ENCODE measurements at regions not wholly inside any gene's neighbourhood (a gene's known extent, or its start where the extent isn't known, plus 50 kb on each side); places are given as distances from the start of the nearest gene placed in this dataset.

GRCh38 chr13:88648598-88649373 lies 977.6 kb downstream of the SLITRK5 start (continued):
- TF ChIP-seq JUNB (IDR thresholded peaks at IDR 0.05; ENCODE audit: unreplicated experiment), result no peak
- TF ChIP-seq STAT1 (IDR thresholded peaks at IDR 0.05; ENCODE audit: unreplicated experiment), result no peak
- TF ChIP-seq ZNF114 (CRISPR knock-in tag; IDR thresholded peaks at IDR 0.05), result no peak
- no peak for TF ChIP-seq ETS1 (IDR thresholded peaks at IDR 0.05)
- TF ChIP-seq CREB1 (CRISPR knock-in tag; IDR thresholded peaks at IDR 0.05; ENCODE audit: low read depth), result no peak
- TF ChIP-seq NANOG (IDR thresholded peaks at IDR 0.05; ENCODE audit: borderline replicate concordance), result no peak
- no peak for TF ChIP-seq REST (IDR thresholded peaks at IDR 0.05; ENCODE audit: unreplicated experiment)

GRCh38 chr13:88649855-88650254 lies 978.7 kb downstream of the SLITRK5 start:
- peaks cover 23% of the 10 kb centered on the region for H3K36me3 Mint-ChIP-seq (ENCODE audit: low read depth)
- Histone ChIP-seq H3K27ac (ENCODE audit: low read depth) (no peak overlapping the region), H3K4me2 (no peak overlapping the region), H3F3A (replicated peaks; ENCODE audit: low read depth) (no peaks in the 10 kb centered on the region), H3K36me3 (ENCODE audit: insufficient read depth) (no peaks in the 10 kb centered on the region), H3K79me2 (replicated peaks; ENCODE audit: insufficient read depth) (no peaks in the 10 kb centered on the region), H3K27me3 (ENCODE audit: insufficient read depth) (no peaks in the 10 kb centered on the region), H2AFZ (no peak overlapping the region), H3K4me3 (no peak overlapping the region), H3K4me1 (ENCODE audit: insufficient read depth) (no peaks in the 10 kb centered on the region), H3K9me2 (ENCODE audit: insufficient read depth) (peaks cover 9% of the 10 kb centered on the region; the same call in 1 of the 2 replicates), H4K20me1 (replicated peaks; ENCODE audit: insufficient read depth) (no peaks in the 10 kb centered on the region)
- TF ChIP-seq CREB1 (CRISPR knock-in tag; IDR thresholded peaks at IDR 0.05; ENCODE audit: low read depth) (no peak), NANOG (IDR thresholded peaks at IDR 0.05; ENCODE audit: borderline replicate concordance) (no peak), CTCF (conservative IDR thresholded peaks at IDR 0.05; ENCODE audit: low read depth in 2 of 2) (no peak)
- H3K4me1 Mint-ChIP-seq, result no peaks in the 10 kb centered on the region
- peaks cover 29% of the 10 kb centered on the region for H3K9me3 Mint-ChIP-seq
- DNase-seq (ENCODE audit: low spot score) (no peak), ATAC-seq (no peak)
- H3K27ac Mint-ChIP-seq, result no peak overlapping the region
- H3K4me3 Mint-ChIP-seq, result no peak overlapping the region
- H3K27me3 Mint-ChIP-seq (ENCODE audit: insufficient read depth, low read depth, poor library complexity), result no peaks in the 10 kb centered on the region

Measured in GM23338 (cell line).